Loucy (cell line): ENCODE measurements at regions not wholly inside any gene's neighbourhood (a gene's known extent, or its start where the extent isn't known, plus 50 kb on each side); places are given as distances from the start of the nearest gene placed in this dataset.

Experiments used
- H2AFZ ChIP-seq: fragments of 200-600 bp; sonication (generic); 2 replicates; pipeline ENCODE4 v1.6.0; 2016; ENCODE audit warnings: antibody characterized with exemption, mild to moderate bottlenecking, low read length, moderate library complexity
- H3F3A ChIP-seq: fragments of 200-600 bp; 2 replicates; pipeline ENCODE4 v1.6.0; 2016; ENCODE audit warnings: antibody characterized with exemption, low read depth, mild to moderate bottlenecking
- H3K27me3 ChIP-seq: fragments of 200-600 bp; sonication (generic); 2 replicates; pipeline ENCODE4 v1.6.1; 2014; ENCODE audit warnings: low read length, mild to moderate bottlenecking; ENCODE audit not compliant: insufficient read depth, poor library complexity, severe bottlenecking
- H3K36me3 ChIP-seq: fragments of 200-600 bp; sonication (generic); 2 replicates; pipeline ENCODE4 v1.6.1; 2016; ENCODE audit warnings: low read length; ENCODE audit not compliant: insufficient read depth
- H3K4me1 ChIP-seq: fragments of 200-600 bp; sonication (generic); 2 replicates; pipeline ENCODE4 v1.5.1; 2014; ENCODE audit warnings: low read length, mild to moderate bottlenecking; ENCODE audit not compliant: insufficient read depth, poor library complexity, severe bottlenecking
- H3K4me2 ChIP-seq: fragments of 200-600 bp; sonication (generic); 2 replicates; pipeline ENCODE4 v1.6.0; 2014; ENCODE audit warnings: antibody characterized with exemption, low read length, low read depth, mild to moderate bottlenecking; ENCODE audit not compliant: poor library complexity, severe bottlenecking
- H3K4me3 ChIP-seq: fragments of 200-600 bp; sonication (generic); 2 replicates; pipeline ENCODE4 v1.5.1; 2014; ENCODE audit warnings: low read length, mild to moderate bottlenecking, mixed read lengths; ENCODE audit not compliant: poor library complexity, severe bottlenecking
- H3K79me2 ChIP-seq: fragments of 200-600 bp; sonication (generic); 2 replicates; pipeline ENCODE4 v1.6.1; 2014; ENCODE audit warnings: low read length; ENCODE audit not compliant: insufficient read depth
- H3K9ac ChIP-seq: fragments of 200-600 bp; sonication (generic); 2 replicates; pipeline ENCODE4 v1.6.0; 2014; ENCODE audit warnings: mild to moderate bottlenecking, low read depth, low read length, moderate library complexity; ENCODE audit not compliant: poor library complexity, severe bottlenecking
- H3K9me2 ChIP-seq: fragments of 200-600 bp; sonication (generic); replicated peaks from 2 replicates; pipeline ENCODE4 v1.6.1; 2016; ENCODE audit warnings: low read depth, low read length, mixed read lengths
- H3K9me3 ChIP-seq: fragments of 200-600 bp; sonication (generic); 2 replicates; pipeline ENCODE4 v1.6.1; 2014; ENCODE audit warnings: mild to moderate bottlenecking, antibody characterized with exemption, low read length, low read depth; ENCODE audit not compliant: insufficient read depth
- H4K20me1 ChIP-seq: fragments of 200-600 bp; sonication (generic); 2 replicates; pipeline ENCODE4 v1.6.0; 2014; ENCODE audit warnings: antibody characterized with exemption, low read length, mild to moderate bottlenecking; ENCODE audit not compliant: insufficient read depth, poor library complexity, severe bottlenecking
- CTCF ChIP-seq: fragments of 200-600 bp; sonication (generic); conservative IDR thresholded peaks from 2 replicates; pipeline ENCODE4 v1.5.1; 2014; ENCODE audit warnings: mild to moderate bottlenecking, antibody characterized with exemption, low read length
- EZH2phosphoT487 ChIP-seq: fragments of 200-600 bp; IDR thresholded peaks from 2 replicates; pipeline ENCODE4 v1.6.1; 2018; ENCODE audit warnings: antibody characterized with exemption, mild to moderate bottlenecking, moderate library complexity, borderline replicate concordance

GRCh38 chr13:79660361-79660760 is 179.4 kb downstream of the NDFIP2 start:
- H3K4me1 ChIP-seq: peaks cover 4% of the 10 kb centered on the region
- no peak overlapping the region for H3K4me2 ChIP-seq
- H3K36me3 ChIP-seq: no peaks in the 10 kb centered on the region
- no peak overlapping the region for H3K9ac ChIP-seq
- H3K9me3 ChIP-seq: no peaks in the 10 kb centered on the region
- H2AFZ ChIP-seq: no peak overlapping the region
- H3K4me3 ChIP-seq: no peak overlapping the region
- no peaks in the 10 kb centered on the region for H3F3A ChIP-seq
- no peaks in the 10 kb centered on the region for H4K20me1 ChIP-seq
- H3K9me2 ChIP-seq: no peaks in the 10 kb centered on the region
- TF ChIP-seq EZH2phosphoT487 (no peak), CTCF (no peak)
- no peaks in the 10 kb centered on the region for H3K79me2 ChIP-seq
- H3K27me3 ChIP-seq: no peaks in the 10 kb centered on the region

GRCh38 chr13:79659121-79659521 is 178.2 kb downstream of the NDFIP2 start:
- TF ChIP-seq CTCF (no peak), EZH2phosphoT487 (no peak)
- H3K9me3 ChIP-seq: no peaks in the 10 kb centered on the region
- no peaks in the 10 kb centered on the region for H3K27me3 ChIP-seq
- no peak overlapping the region for H3K4me3 ChIP-seq
- H3K9ac ChIP-seq: no peak overlapping the region
- no peaks in the 10 kb centered on the region for H3K9me2 ChIP-seq
- no peaks in the 10 kb centered on the region for H3K36me3 ChIP-seq
- peaks cover 4% of the 10 kb centered on the region for H3K4me1 ChIP-seq
- H3K79me2 ChIP-seq: no peaks in the 10 kb centered on the region
- H4K20me1 ChIP-seq: no peaks in the 10 kb centered on the region
- H3F3A ChIP-seq: no peaks in the 10 kb centered on the region
- H3K4me2 ChIP-seq: no peak overlapping the region
- H2AFZ ChIP-seq: no peak overlapping the region

- no peaks in the 10 kb centered on the region for H3K36me3 ChIP-seq
- H3K27me3 ChIP-seq: no peaks in the 10 kb centered on the region
- H3K9me3 ChIP-seq: no peaks in the 10 kb centered on the region
- TF ChIP-seq EZH2phosphoT487: no peak
- TF ChIP-seq CTCF: no peak
- no peak overlapping the region for H3K4me3 ChIP-seq
- no peak overlapping the region for H3K4me2 ChIP-seq
- H4K20me1 ChIP-seq: no peaks in the 10 kb centered on the region
- H3K4me1 ChIP-seq: peaks cover 4% of the 10 kb centered on the region
- no peak overlapping the region for H3K9ac ChIP-seq
- no peaks in the 10 kb centered on the region for H3F3A ChIP-seq
- H3K9me2 ChIP-seq: no peaks in the 10 kb centered on the region
- no peaks in the 10 kb centered on the region for H3K79me2 ChIP-seq
- H2AFZ ChIP-seq: no peak overlapping the region
These were observed 177.5 kb downstream of the NDFIP2 start for GRCh38 chr13:79658333-79658975.
